ENCODE measurements at regions not wholly inside any gene's neighbourhood (a gene's known extent, or its start where the extent isn't known, plus 50 kb on each side); places are given as distances from the start of the nearest gene placed in this dataset.
"Not testable (repeated sequence)": the region's sequence is repeated elsewhere in the genome, so short reads cannot be mapped to it uniquely, and the experiment has no call there.

GRCh38 chr2:138403431-138403927, 98.1 kb upstream of the SPOPL start:
- Histone ChIP-seq H3K4me3 (ENCODE audit: low read length) (no peak overlapping the region), H3K27ac (ENCODE audit: low read length) (no peak overlapping the region), H3K4me1 (ENCODE audit: control insufficient read depth, insufficient read depth, low read length) (no peaks in the 10 kb centered on the region), H3K9me3 (ENCODE audit: control insufficient read depth, insufficient read depth, low read length) (no peaks in the 10 kb centered on the region), H3K36me3 (ENCODE audit: control insufficient read depth, insufficient read depth, low read length) (no peaks in the 10 kb centered on the region), H3K27me3 (ENCODE audit: control insufficient read depth, insufficient read depth, low read length) (no peaks in the 10 kb centered on the region)
- WGBS (ENCODE audit: insufficient coverage, insufficient read length): no CpG with 5 or more reads among the region's 5 CpGs
- DNase-seq (ENCODE audit: low read depth, low spot score): no peak

DNA sequence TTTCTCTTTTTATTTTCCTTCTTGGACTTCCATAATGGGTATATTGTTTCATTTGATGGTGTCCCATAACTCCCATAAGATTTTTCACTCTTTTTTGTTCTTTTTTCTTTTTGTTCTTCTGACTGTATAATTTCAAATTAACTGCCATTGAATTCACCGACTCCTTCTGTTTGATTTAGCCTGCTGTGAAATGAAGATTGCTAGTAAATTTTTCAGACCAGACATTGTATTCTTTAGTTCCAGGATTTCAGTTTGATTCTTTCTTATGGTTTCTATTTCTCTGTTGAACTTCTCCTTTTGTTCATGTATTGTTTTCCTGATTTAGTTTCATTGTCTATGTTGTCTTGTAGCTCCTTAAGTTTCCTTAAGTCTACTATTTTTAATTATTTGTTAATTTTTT, 87.6 kb upstream of the SPOPL start:
- Histone ChIP-seq H3K36me3 (ENCODE audit: control insufficient read depth, insufficient read depth, low read length) (no peaks in the 10 kb centered on the region), H3K27ac (ENCODE audit: low read length) (no peak overlapping the region), H3K4me1 (ENCODE audit: control insufficient read depth, insufficient read depth, low read length) (no peaks in the 10 kb centered on the region), H3K4me3 (ENCODE audit: low read length) (no peak overlapping the region), H3K27me3 (ENCODE audit: control insufficient read depth, insufficient read depth, low read length) (no peaks in the 10 kb centered on the region), H3K9me3 (ENCODE audit: control insufficient read depth, insufficient read depth, low read length) (no peaks in the 10 kb centered on the region)
- WGBS (ENCODE audit: insufficient coverage, insufficient read length): no CpG with 5 or more reads among the region's 1 CpG
- DNase-seq (ENCODE audit: low read depth, low spot score): no peak

GRCh38 chr2:138415985-138416384, 85.6 kb upstream of the SPOPL start:
- Histone ChIP-seq H3K36me3 (ENCODE audit: control insufficient read depth, insufficient read depth, low read length) (no peaks in the 10 kb centered on the region), H3K4me3 (ENCODE audit: low read length) (no peak overlapping the region), H3K9me3 (ENCODE audit: control insufficient read depth, insufficient read depth, low read length) (no peaks in the 10 kb centered on the region), H3K27me3 (ENCODE audit: control insufficient read depth, insufficient read depth, low read length) (no peaks in the 10 kb centered on the region), H3K27ac (ENCODE audit: low read length) (no peak overlapping the region), H3K4me1 (ENCODE audit: control insufficient read depth, insufficient read depth, low read length) (no peaks in the 10 kb centered on the region)
- DNase-seq (ENCODE audit: low read depth, low spot score): no peak
- no CpG with 5 or more reads among the region's 5 CpGs for WGBS (ENCODE audit: insufficient coverage, insufficient read length)

- DNase-seq (ENCODE audit: low read depth, low spot score): no peak
- no peaks in the 10 kb centered on the region for H3K27me3 ChIP-seq (ENCODE audit: control insufficient read depth, insufficient read depth, low read length)
- no peak overlapping the region for H3K4me3 ChIP-seq (ENCODE audit: low read length)
- no peaks in the 10 kb centered on the region for H3K9me3 ChIP-seq (ENCODE audit: control insufficient read depth, insufficient read depth, low read length)
- no peak overlapping the region for H3K27ac ChIP-seq (ENCODE audit: low read length)
- no peaks in the 10 kb centered on the region for H3K36me3 ChIP-seq (ENCODE audit: control insufficient read depth, insufficient read depth, low read length)
- no peaks in the 10 kb centered on the region; the same call in 1 of the 2 replicates for H3K4me1 ChIP-seq (ENCODE audit: control insufficient read depth, insufficient read depth, low read length)
- no CpG with 5 or more reads among the region's 2 CpGs for WGBS (ENCODE audit: insufficient coverage, insufficient read length)
Measured at GRCh38 chr2:138418453-138418852, 83.1 kb upstream of the SPOPL start.

DNA sequence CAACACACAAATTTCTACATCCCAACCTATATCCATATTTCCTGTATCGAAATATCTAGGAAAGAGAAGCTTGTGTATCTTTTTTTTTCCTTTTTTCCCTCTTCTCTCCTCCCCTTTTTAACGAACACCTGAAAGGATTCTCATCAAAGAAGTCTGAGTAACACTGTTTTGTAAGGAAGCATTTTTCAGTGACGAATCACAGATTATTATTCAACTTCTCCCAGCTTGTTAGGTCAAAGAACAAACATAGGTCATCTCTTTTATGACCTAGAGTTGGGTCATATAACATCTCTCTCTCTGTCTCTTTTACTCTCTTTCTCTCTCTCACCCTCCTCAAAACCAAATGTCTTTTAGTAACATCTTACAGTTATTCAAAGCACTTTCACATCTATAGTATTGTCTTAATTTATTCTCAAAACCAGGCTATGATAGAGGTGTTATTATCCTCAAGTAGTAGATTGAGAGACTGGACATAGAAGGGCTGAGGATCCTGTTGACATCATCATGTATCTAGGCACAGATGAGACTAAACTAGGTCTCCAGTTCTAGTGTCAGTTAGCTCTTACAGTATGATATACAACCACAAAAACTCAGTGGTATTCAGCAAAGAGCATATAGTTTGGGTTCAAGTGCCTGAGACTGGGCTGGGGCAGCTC, 80.1 kb upstream of the SPOPL start:
- no peak for DNase-seq (ENCODE audit: low read depth, low spot score)
- Histone ChIP-seq H3K4me1 (ENCODE audit: control insufficient read depth, insufficient read depth, low read length) (no peaks in the 10 kb centered on the region; the same call in 1 of the 2 replicates), H3K27ac (ENCODE audit: low read length) (no peak overlapping the region), H3K9me3 (ENCODE audit: control insufficient read depth, insufficient read depth, low read length) (no peaks in the 10 kb centered on the region), H3K36me3 (ENCODE audit: control insufficient read depth, insufficient read depth, low read length) (no peaks in the 10 kb centered on the region), H3K4me3 (ENCODE audit: low read length) (no peak overlapping the region), H3K27me3 (ENCODE audit: control insufficient read depth, insufficient read depth, low read length) (no peaks in the 10 kb centered on the region)
- WGBS (ENCODE audit: insufficient coverage, insufficient read length): 100% methylated on average over 1 of the region's 3 CpGs

GRCh38 chr2:138421971-138422335, 79.6 kb upstream of the SPOPL start:
- no peaks in the 10 kb centered on the region for H3K36me3 ChIP-seq (ENCODE audit: control insufficient read depth, insufficient read depth, low read length)
- no peak overlapping the region for H3K4me3 ChIP-seq (ENCODE audit: low read length)
- H3K9me3 ChIP-seq (ENCODE audit: control insufficient read depth, insufficient read depth, low read length): no peaks in the 10 kb centered on the region
- H3K4me1 ChIP-seq (ENCODE audit: control insufficient read depth, insufficient read depth, low read length): no peaks in the 10 kb centered on the region; the same call in 1 of the 2 replicates
- H3K27ac ChIP-seq (ENCODE audit: low read length): no peak overlapping the region
- DNase-seq (ENCODE audit: low read depth, low spot score): no peak
- H3K27me3 ChIP-seq (ENCODE audit: control insufficient read depth, insufficient read depth, low read length): no peaks in the 10 kb centered on the region

GRCh38 chr2:138423198-138423597, 78.4 kb upstream of the SPOPL start:
- no peak overlapping the region for H3K27ac ChIP-seq (ENCODE audit: low read length)
- no peaks in the 10 kb centered on the region for H3K27me3 ChIP-seq (ENCODE audit: control insufficient read depth, insufficient read depth, low read length)
- no peak overlapping the region for H3K4me3 ChIP-seq (ENCODE audit: low read length)
- no peaks in the 10 kb centered on the region for H3K36me3 ChIP-seq (ENCODE audit: control insufficient read depth, insufficient read depth, low read length)
- DNase-seq (ENCODE audit: low read depth, low spot score): no peak
- WGBS (ENCODE audit: insufficient coverage, insufficient read length): no CpG with 5 or more reads among the region's 2 CpGs
- no peaks in the 10 kb centered on the region for H3K9me3 ChIP-seq (ENCODE audit: control insufficient read depth, insufficient read depth, low read length)
- no peaks in the 10 kb centered on the region; the same call in 1 of the 2 replicates for H3K4me1 ChIP-seq (ENCODE audit: control insufficient read depth, insufficient read depth, low read length)

DNA sequence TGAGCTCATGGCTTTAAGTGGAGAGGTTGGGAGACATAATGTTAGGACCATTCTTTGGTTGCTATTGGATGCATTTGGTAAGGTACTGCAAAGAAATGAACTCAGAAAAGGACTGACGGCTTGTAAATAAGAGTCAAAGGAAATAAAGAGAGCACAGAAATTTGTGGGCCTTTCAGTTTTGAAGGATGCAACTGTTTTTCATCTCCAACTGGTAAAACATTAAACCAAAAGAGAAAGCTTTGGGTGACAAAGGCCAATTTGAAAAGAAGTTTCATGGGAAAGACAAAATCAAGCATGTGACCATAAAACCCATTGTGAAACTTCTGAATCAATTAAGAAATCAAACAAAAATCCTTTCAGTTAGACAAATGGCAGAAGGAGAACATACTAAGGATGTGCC, 77.8 kb upstream of the SPOPL start:
- no peak for DNase-seq (ENCODE audit: low read depth, low spot score)
- Histone ChIP-seq H3K27me3 (ENCODE audit: control insufficient read depth, insufficient read depth, low read length) (no peaks in the 10 kb centered on the region), H3K4me3 (ENCODE audit: low read length) (no peak overlapping the region), H3K27ac (ENCODE audit: low read length) (no peak overlapping the region), H3K9me3 (ENCODE audit: control insufficient read depth, insufficient read depth, low read length) (no peaks in the 10 kb centered on the region), H3K36me3 (ENCODE audit: control insufficient read depth, insufficient read depth, low read length) (no peaks in the 10 kb centered on the region), H3K4me1 (ENCODE audit: control insufficient read depth, insufficient read depth, low read length) (no peaks in the 10 kb centered on the region; the same call in 1 of the 2 replicates)
- no CpG with 5 or more reads among the region's 1 CpG for WGBS (ENCODE audit: insufficient coverage, insufficient read length)

DNA sequence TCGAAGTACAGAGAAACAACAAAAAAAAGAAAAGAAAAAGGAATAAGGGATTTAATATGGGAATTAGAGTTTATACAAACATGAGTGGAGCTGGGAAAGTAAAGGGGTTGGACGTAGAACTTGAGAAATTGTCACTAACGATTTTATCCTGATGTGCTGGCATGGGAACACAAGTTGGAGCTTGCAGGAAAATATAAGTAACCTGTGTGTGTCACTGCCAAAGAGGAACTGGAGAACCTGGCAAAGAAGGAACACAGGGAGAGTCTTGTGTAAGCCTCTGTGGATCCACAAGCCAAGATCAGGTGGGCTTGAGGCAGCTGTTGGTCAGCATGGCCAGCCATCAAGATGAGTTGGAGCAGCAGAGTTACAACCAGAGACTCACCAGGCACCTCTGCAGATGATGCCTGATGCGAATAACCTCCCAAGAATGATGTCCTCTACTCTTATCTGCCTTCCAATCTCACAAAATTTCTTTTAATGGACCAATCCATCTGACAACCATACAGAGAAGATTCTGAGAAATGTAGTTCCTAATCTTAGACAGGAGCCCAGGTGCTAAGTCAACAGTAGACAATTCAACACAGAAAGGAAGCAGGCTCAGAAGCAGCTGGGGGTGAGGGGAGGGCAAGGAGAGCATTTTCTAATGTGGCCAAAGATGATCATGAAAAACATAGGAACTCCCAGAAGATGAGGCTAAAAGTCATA, 77.0 kb upstream of the SPOPL start:
- Histone ChIP-seq H3K4me3 (ENCODE audit: low read length) (no peak overlapping the region), H3K27me3 (ENCODE audit: control insufficient read depth, insufficient read depth, low read length) (no peaks in the 10 kb centered on the region), H3K27ac (ENCODE audit: low read length) (no peak overlapping the region), H3K4me1 (ENCODE audit: control insufficient read depth, insufficient read depth, low read length) (no peaks in the 10 kb centered on the region; the same call in 1 of the 2 replicates), H3K36me3 (ENCODE audit: control insufficient read depth, insufficient read depth, low read length) (no peaks in the 10 kb centered on the region), H3K9me3 (ENCODE audit: control insufficient read depth, insufficient read depth, low read length) (no peaks in the 10 kb centered on the region)
- WGBS (ENCODE audit: insufficient coverage, insufficient read length): 100% methylated on average over 1 of the region's 4 CpGs
- DNase-seq (ENCODE audit: low read depth, low spot score): no peak

GRCh38 chr2:138426116-138426515, 75.5 kb upstream of the SPOPL start:
- H3K4me1 ChIP-seq (ENCODE audit: control insufficient read depth, insufficient read depth, low read length); H3K36me3 ChIP-seq (ENCODE audit: control insufficient read depth, insufficient read depth, low read length); H3K9me3 ChIP-seq (ENCODE audit: control insufficient read depth, insufficient read depth, low read length); H3K4me3 ChIP-seq (ENCODE audit: low read length); H3K27me3 ChIP-seq (ENCODE audit: control insufficient read depth, insufficient read depth, low read length); H3K27ac ChIP-seq (ENCODE audit: low read length): not testable (repeated sequence)
- peak; percentile 0 for DNase-seq (ENCODE audit: low read depth, low spot score)
- no CpG with 5 or more reads among the region's 5 CpGs for WGBS (ENCODE audit: insufficient coverage, insufficient read length)
